Endothelial cell (in vitro differentiated cells): ENCODE measurements at regions not wholly inside any gene's neighbourhood (a gene's known extent, or its start where the extent isn't known, plus 50 kb on each side); places are given as distances from the start of the nearest gene placed in this dataset.
"Not testable (repeated sequence)": the region's sequence is repeated elsewhere in the genome, so short reads cannot be mapped to it uniquely, and the experiment has no call there.

Source experiments
- DNase-seq: peaks from one replicate; pipeline ENCODE4 v3.0.0; 2021; ENCODE audit warnings: low spot score
- H3K27ac Mint-ChIP-seq: one replicate; pipeline ENCODE4 v1.8.0; 2021; ENCODE audit warnings: mixed read lengths, inconsistent platforms; ENCODE audit not compliant: unreplicated experiment
- H3K27me3 Mint-ChIP-seq: one replicate; pipeline ENCODE4 v1.8.0; 2021; ENCODE audit warnings: mild to moderate bottlenecking, moderate library complexity, mixed read lengths, inconsistent platforms; ENCODE audit not compliant: unreplicated experiment
- H3K36me3 Mint-ChIP-seq: one replicate; pipeline ENCODE4 v1.8.0; 2021; ENCODE audit warnings: mild to moderate bottlenecking, low read depth, mixed read lengths, inconsistent platforms; ENCODE audit not compliant: unreplicated experiment
- H3K4me1 Mint-ChIP-seq: one replicate; pipeline ENCODE4 v1.8.0; 2021; ENCODE audit warnings: mild to moderate bottlenecking, mixed read lengths, inconsistent platforms; ENCODE audit not compliant: unreplicated experiment
- H3K4me3 Mint-ChIP-seq: one replicate; pipeline ENCODE4 v1.8.0; 2021; ENCODE audit warnings: mild to moderate bottlenecking, mixed read lengths, inconsistent platforms; ENCODE audit not compliant: unreplicated experiment
- H3K9me3 Mint-ChIP-seq: one replicate; pipeline ENCODE4 v1.8.0; 2021; ENCODE audit warnings: mixed read lengths, inconsistent platforms; ENCODE audit not compliant: unreplicated experiment

GRCh38 chr7:149930374-149931068 is 56.8 kb downstream of the ATP6V0E2 start:
- H3K36me3 Mint-ChIP-seq, H3K4me1 Mint-ChIP-seq, H3K9me3 Mint-ChIP-seq, H3K27ac Mint-ChIP-seq, H3K4me3 Mint-ChIP-seq, H3K27me3 Mint-ChIP-seq, DNase-seq: not testable (repeated sequence)

DNA sequence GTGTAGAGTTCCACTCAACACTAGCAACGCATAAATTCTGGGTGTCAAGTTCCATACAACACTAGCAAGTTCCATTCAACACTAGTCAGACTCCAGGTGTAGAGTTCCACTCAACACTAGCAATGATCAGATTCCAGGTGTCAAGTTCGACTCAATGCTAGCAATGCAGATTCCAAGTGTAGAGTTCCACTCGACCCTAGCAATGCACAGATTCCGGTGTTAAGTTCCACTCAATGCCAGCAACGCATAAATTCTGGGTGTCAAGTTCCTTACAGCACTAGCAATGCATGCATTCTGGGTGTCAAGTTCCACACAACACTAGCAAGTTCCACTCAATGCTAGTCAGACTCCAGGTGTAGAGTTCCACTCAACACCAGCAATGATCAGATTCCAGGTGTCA is 60.0 kb downstream of the ATP6V0E2 start:
- H3K27ac Mint-ChIP-seq, H3K4me1 Mint-ChIP-seq, H3K4me3 Mint-ChIP-seq, H3K27me3 Mint-ChIP-seq, DNase-seq, H3K36me3 Mint-ChIP-seq, H3K9me3 Mint-ChIP-seq: not testable (repeated sequence)

DNA sequence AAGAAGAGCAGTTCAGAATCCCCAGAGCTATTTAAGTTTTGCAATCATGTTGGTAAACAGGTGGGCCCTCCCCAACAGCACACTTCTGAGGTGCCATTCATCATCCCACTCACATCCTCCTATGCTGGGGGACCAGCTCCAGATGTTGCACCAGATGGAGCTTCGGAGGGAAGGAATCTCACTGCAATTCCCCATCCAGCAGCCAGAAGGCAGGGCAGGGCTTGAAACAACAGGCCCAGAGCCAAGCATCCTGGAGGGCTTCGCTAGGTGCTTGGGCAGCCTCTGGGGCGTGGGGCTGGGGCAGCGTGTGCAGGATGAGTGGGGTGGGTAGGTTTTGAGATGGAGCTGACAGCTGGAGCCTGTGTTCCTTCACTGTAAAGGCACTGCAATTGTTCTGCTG is 73.6 kb downstream of the ATP6V0E2 start:
- H3K4me1 Mint-ChIP-seq, H3K27ac Mint-ChIP-seq, H3K27me3 Mint-ChIP-seq, H3K4me3 Mint-ChIP-seq, H3K36me3 Mint-ChIP-seq, H3K9me3 Mint-ChIP-seq, DNase-seq: not testable (repeated sequence)

GRCh38 chr7:149948444-149948843 is 74.7 kb downstream of the ATP6V0E2 start:
- not testable (repeated sequence) for H3K9me3 Mint-ChIP-seq, H3K4me3 Mint-ChIP-seq, H3K27ac Mint-ChIP-seq, DNase-seq, H3K27me3 Mint-ChIP-seq, H3K4me1 Mint-ChIP-seq, H3K36me3 Mint-ChIP-seq

DNA sequence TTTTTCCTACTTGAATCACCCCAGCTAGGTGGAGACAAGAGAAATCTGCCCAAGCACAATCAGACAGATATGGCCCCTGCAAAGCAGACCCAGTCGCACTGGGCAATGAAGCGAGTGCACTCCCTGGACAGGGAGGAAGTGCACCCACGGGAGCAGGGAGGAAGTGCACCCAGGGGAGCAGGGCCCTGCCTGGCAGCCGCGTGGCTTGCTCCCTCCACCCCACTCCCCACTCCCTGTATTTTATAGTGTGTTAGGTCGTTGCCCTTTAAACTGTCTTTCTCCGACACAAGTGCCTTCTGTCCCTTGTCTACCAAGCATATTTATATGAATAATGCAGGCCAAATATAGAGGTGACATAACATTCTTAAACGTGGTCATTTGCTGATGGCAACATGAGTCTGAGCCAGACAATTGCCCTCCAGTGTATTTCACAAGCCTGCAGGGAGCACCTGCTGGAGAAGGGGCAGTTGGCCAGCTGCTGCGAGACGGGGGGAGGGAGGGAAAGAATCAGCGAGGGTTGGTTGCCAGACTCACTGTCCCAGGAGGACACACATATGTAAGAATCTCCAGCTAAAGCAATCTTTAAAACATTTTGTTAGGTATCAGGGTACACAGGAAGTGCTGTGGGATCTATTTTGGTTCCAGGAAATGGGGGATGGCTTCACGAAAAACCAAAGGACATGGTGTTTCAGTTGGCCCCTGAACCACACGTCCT is 76.3 kb downstream of the ATP6V0E2 start:
- H3K27ac Mint-ChIP-seq, H3K36me3 Mint-ChIP-seq, DNase-seq, H3K9me3 Mint-ChIP-seq, H3K27me3 Mint-ChIP-seq, H3K4me3 Mint-ChIP-seq, H3K4me1 Mint-ChIP-seq: not testable (repeated sequence)

- not testable (repeated sequence) for H3K27me3 Mint-ChIP-seq, H3K27ac Mint-ChIP-seq, H3K4me3 Mint-ChIP-seq, H3K4me1 Mint-ChIP-seq, H3K9me3 Mint-ChIP-seq, H3K36me3 Mint-ChIP-seq, DNase-seq
Measured at GRCh38 chr7:149950578-149950924, 76.8 kb downstream of the ATP6V0E2 start.

GRCh38 chr7:149951579-149951978 is 77.8 kb downstream of the ATP6V0E2 start:
- H3K4me1 Mint-ChIP-seq, H3K27ac Mint-ChIP-seq, H3K36me3 Mint-ChIP-seq, H3K27me3 Mint-ChIP-seq, H3K4me3 Mint-ChIP-seq, DNase-seq, H3K9me3 Mint-ChIP-seq: not testable (repeated sequence)

DNA sequence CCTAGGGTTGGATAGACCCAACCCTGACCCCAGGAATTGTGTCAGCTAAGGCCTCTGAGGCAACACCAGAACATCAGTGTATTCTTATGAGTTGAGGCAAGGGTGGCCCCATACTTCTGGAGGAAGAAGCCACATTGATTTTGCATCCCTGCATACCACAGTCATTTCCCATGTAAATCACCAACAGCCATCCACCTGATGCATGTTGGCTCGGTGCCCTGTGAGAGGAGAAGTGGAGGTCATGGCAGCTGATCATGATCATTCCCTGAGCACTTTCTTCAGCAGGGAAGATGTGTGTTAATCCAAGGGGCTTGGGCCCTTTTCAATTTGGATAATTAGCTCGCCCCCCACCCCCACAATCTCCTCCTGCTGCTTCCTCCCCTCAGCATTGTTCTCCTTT is 85.1 kb downstream of the ATP6V0E2 start:
- H3K4me3 Mint-ChIP-seq, H3K27ac Mint-ChIP-seq, H3K27me3 Mint-ChIP-seq, DNase-seq, H3K4me1 Mint-ChIP-seq, H3K36me3 Mint-ChIP-seq: not testable (repeated sequence)
- peaks cover 12% of the 10 kb centered on the region for H3K9me3 Mint-ChIP-seq

DNA sequence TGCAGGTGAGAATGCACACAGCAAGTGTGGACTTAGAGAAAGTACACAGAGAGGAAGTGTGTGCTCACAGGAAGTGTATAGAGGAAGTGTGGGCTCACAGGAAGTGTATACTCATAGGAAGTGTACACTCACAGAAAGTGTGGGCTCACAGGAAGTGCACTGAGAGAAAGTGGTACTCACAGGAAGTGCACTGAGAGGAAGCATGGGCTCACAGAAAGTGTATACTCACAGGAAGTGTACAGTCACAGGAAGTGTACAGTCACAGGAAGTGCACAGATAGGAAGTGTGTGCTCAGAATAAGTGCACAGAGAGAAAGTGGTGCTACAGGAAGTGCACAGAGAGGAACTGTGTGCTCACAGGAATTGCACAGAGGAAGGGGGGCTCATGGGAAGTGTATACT is 87.1 kb downstream of the ATP6V0E2 start:
- Mint-ChIP-seq H3K4me3 (peak overlapping the region; percentile 70), H3K9me3 (peaks cover 12% of the 10 kb centered on the region), H3K27ac (peak overlapping the region; percentile 88)
- H3K4me1 Mint-ChIP-seq, H3K27me3 Mint-ChIP-seq, DNase-seq, H3K36me3 Mint-ChIP-seq: not testable (repeated sequence)

DNA sequence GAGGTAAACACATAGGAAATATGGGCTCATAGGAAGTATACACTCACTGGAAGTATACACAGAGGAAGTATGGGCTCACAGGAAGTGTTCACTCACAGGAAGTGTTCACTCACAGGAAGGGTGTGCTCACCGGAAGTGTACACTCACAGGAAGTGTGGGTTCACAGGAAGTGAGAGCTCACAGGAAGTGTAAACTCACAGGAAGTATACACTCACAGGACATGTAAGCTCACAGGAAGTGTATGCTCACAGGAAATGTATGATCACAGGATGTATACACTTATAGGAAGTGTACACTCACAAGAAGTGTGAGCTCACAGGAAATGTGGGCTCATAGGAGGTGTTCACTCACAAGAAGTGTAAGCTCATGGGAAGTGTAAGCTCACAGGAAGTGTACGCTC is 88.1 kb downstream of the ATP6V0E2 start:
- H3K9me3 Mint-ChIP-seq: peaks cover 12% of the 10 kb centered on the region
- not testable (repeated sequence) for DNase-seq, H3K27ac Mint-ChIP-seq, H3K4me3 Mint-ChIP-seq, H3K36me3 Mint-ChIP-seq, H3K4me1 Mint-ChIP-seq, H3K27me3 Mint-ChIP-seq

GRCh38 chr7:149962685-149963319 is 89.0 kb downstream of the ATP6V0E2 start:
- not testable (repeated sequence) for H3K27me3 Mint-ChIP-seq, DNase-seq, H3K4me1 Mint-ChIP-seq, H3K36me3 Mint-ChIP-seq, H3K4me3 Mint-ChIP-seq
- Mint-ChIP-seq H3K27ac (peak overlapping the region; percentile 61), H3K9me3 (peaks cover 12% of the 10 kb centered on the region)

DNA sequence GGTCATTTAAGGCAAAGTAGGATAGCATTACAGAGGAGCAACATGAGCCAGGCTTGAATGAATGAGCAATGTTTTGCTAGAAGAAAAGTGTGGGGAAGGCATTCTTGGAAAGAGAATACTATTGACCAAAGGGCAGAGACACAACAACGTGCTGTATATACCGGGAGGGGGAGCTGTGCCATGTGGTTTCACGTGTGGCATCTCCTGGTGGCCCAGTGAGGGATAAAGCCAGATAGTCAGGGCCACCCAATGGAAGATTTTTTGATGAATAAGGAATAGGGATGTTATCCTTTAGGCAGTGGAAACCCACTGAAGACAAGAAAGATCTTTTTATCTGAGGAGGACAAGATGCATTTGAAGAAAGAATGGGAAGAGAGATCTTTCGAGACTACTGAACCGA is 90.2 kb downstream of the ATP6V0E2 start:
- H3K4me1 Mint-ChIP-seq, H3K36me3 Mint-ChIP-seq, H3K4me3 Mint-ChIP-seq, DNase-seq, H3K27me3 Mint-ChIP-seq, H3K27ac Mint-ChIP-seq: not testable (repeated sequence)
- H3K9me3 Mint-ChIP-seq: peaks cover 12% of the 10 kb centered on the region
